Endothelial cell (in vitro differentiated cells): ENCODE measurements at regions not wholly inside any gene's neighbourhood (a gene's known extent, or its start where the extent isn't known, plus 50 kb on each side); places are given as distances from the start of the nearest gene placed in this dataset.

Source experiments
- DNase-seq: peaks from one replicate; pipeline ENCODE4 v3.0.0; 2021; ENCODE audit warnings: low spot score
- H3K27ac Mint-ChIP-seq: one replicate; pipeline ENCODE4 v1.8.0; 2021; ENCODE audit warnings: mixed read lengths, inconsistent platforms; ENCODE audit not compliant: unreplicated experiment
- H3K27me3 Mint-ChIP-seq: one replicate; pipeline ENCODE4 v1.8.0; 2021; ENCODE audit warnings: mild to moderate bottlenecking, moderate library complexity, mixed read lengths, inconsistent platforms; ENCODE audit not compliant: unreplicated experiment
- H3K36me3 Mint-ChIP-seq: one replicate; pipeline ENCODE4 v1.8.0; 2021; ENCODE audit warnings: mild to moderate bottlenecking, low read depth, mixed read lengths, inconsistent platforms; ENCODE audit not compliant: unreplicated experiment
- H3K4me1 Mint-ChIP-seq: one replicate; pipeline ENCODE4 v1.8.0; 2021; ENCODE audit warnings: mild to moderate bottlenecking, mixed read lengths, inconsistent platforms; ENCODE audit not compliant: unreplicated experiment
- H3K4me3 Mint-ChIP-seq: one replicate; pipeline ENCODE4 v1.8.0; 2021; ENCODE audit warnings: mild to moderate bottlenecking, mixed read lengths, inconsistent platforms; ENCODE audit not compliant: unreplicated experiment
- H3K9me3 Mint-ChIP-seq: one replicate; pipeline ENCODE4 v1.8.0; 2021; ENCODE audit warnings: mixed read lengths, inconsistent platforms; ENCODE audit not compliant: unreplicated experiment
- CTCF ChIP-seq: fragments of 200-600 bp; sonication (generic); IDR thresholded peaks from one replicate; pipeline ENCODE4 v1.5.0; 2021; ENCODE audit warnings: antibody characterized with exemption; ENCODE audit not compliant: unreplicated experiment

- Mint-ChIP-seq H3K4me3 (no peak overlapping the region), H3K27me3 (no peaks in the 10 kb centered on the region), H3K36me3 (no peaks in the 10 kb centered on the region), H3K27ac (no peak overlapping the region), H3K4me1 (peaks cover 8% of the 10 kb centered on the region), H3K9me3 (no peaks in the 10 kb centered on the region)
- TF ChIP-seq CTCF = no peak
- DNase-seq = no peak
Measured at GRCh38 chr3:34995796-34996430, 643.4 kb upstream of the ARPP21 start.

GRCh38 chr3:34998902-34999301, 640.4 kb upstream of the ARPP21 start:
- Mint-ChIP-seq H3K27me3 (no peaks in the 10 kb centered on the region), H3K36me3 (no peaks in the 10 kb centered on the region), H3K9me3 (no peaks in the 10 kb centered on the region), H3K4me3 (no peak overlapping the region), H3K4me1 (peaks cover 8% of the 10 kb centered on the region), H3K27ac (no peak overlapping the region)
- TF ChIP-seq CTCF = no peak
- DNase-seq = no peak

DNA sequence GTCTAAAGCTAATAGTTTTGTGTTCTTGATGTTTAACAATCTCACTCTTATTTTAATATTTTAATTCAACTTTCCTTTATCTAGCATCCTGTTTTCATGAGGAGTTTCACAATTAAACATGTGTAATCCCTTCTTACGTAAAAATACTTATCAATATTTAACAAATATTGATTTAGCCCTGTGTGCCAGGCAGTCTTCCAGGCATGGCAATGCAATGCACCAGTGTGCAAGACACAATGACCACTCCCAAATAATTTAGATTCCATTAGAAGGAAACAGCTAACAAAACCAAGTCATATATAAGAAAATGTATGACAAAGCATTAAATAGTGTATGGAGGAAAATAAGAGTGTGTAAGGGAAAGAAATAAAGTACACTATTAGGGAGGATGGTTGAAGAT, 627.1 kb upstream of the ARPP21 start:
- no peak for DNase-seq
- H3K4me3 Mint-ChIP-seq = no peak overlapping the region
- H3K4me1 Mint-ChIP-seq = peaks cover 8% of the 10 kb centered on the region
- no peak for TF ChIP-seq CTCF
- no peaks in the 10 kb centered on the region for H3K36me3 Mint-ChIP-seq
- peak overlapping the region; percentile 93 for H3K27ac Mint-ChIP-seq
- H3K9me3 Mint-ChIP-seq = no peaks in the 10 kb centered on the region
- no peaks in the 10 kb centered on the region for H3K27me3 Mint-ChIP-seq

- no peaks in the 10 kb centered on the region for H3K4me1 Mint-ChIP-seq
- TF ChIP-seq CTCF = no peak
- H3K4me3 Mint-ChIP-seq = no peak overlapping the region
- H3K36me3 Mint-ChIP-seq = peaks cover 15% of the 10 kb centered on the region
- no peak overlapping the region for H3K27ac Mint-ChIP-seq
- no peaks in the 10 kb centered on the region for H3K27me3 Mint-ChIP-seq
- DNase-seq = no peak
- H3K9me3 Mint-ChIP-seq = peaks cover 22% of the 10 kb centered on the region
Measured at GRCh38 chr3:35028157-35028556, 611.2 kb upstream of the ARPP21 start.

GRCh38 chr3:35042210-35042991, 596.9 kb upstream of the ARPP21 start:
- Mint-ChIP-seq H3K4me1 (no peaks in the 10 kb centered on the region), H3K4me3 (no peak overlapping the region), H3K27me3 (no peaks in the 10 kb centered on the region), H3K27ac (no peak overlapping the region), H3K9me3 (no peaks in the 10 kb centered on the region), H3K36me3 (no peaks in the 10 kb centered on the region)
- no peak for TF ChIP-seq CTCF
- no peak for DNase-seq
